H9 (cell line): ENCODE measurements at regions not wholly inside any gene's neighbourhood (a gene's known extent, or its start where the extent isn't known, plus 50 kb on each side); places are given as distances from the start of the nearest gene placed in this dataset.

Source experiments
- DNase-seq: peaks from one replicate; pipeline ENCODE4 v3.0.0-alpha.2; 2017
- H2AFZ ChIP-seq: one replicate; pipeline ENCODE4 v1.6.1; 2013; ENCODE audit warnings: mild to moderate bottlenecking, low read length, control low read depth, moderate library complexity
- H2AK5ac ChIP-seq: 2 replicates; pipeline ENCODE4 v1.6.1; 2013; ENCODE audit warnings: low read length, control low read depth, mixed read lengths; ENCODE audit not compliant: insufficient read length
- H2BK120ac ChIP-seq: one replicate; pipeline ENCODE4 v1.6.1; 2013; ENCODE audit warnings: low read depth, mild to moderate bottlenecking, low read length, control low read depth, inconsistent platforms; ENCODE audit not compliant: poor library complexity, severe bottlenecking
- H2BK12ac ChIP-seq: 2 replicates; pipeline ENCODE4 v1.6.1; 2013; ENCODE audit warnings: low read length, control low read depth, mixed read lengths, low read depth; ENCODE audit not compliant: insufficient read length
- H2BK15ac ChIP-seq: 2 replicates; pipeline ENCODE4 v1.6.1; 2013; ENCODE audit warnings: low read depth, low read length, control low read depth
- H2BK20ac ChIP-seq: one replicate; pipeline ENCODE4 v1.6.1; 2013; ENCODE audit warnings: low read depth, mild to moderate bottlenecking, low read length, control low read depth, inconsistent platforms; ENCODE audit not compliant: poor library complexity, severe bottlenecking
- H2BK5ac ChIP-seq: 2 replicates; pipeline ENCODE4 v1.6.1; 2013; ENCODE audit warnings: low read length, control low read depth, mixed read lengths; ENCODE audit not compliant: insufficient read length
- H3K14ac ChIP-seq: 2 replicates; pipeline ENCODE4 v1.6.1; 2013; ENCODE audit warnings: low read length, control low read depth; ENCODE audit not compliant: insufficient read depth
- H3K18ac ChIP-seq: 2 replicates; pipeline ENCODE4 v1.6.1; 2013; ENCODE audit warnings: low read depth, mild to moderate bottlenecking, mixed read lengths, low read length, control low read depth; ENCODE audit not compliant: insufficient read length
- H3K23ac ChIP-seq: 2 replicates; pipeline ENCODE4 v1.6.1; 2013; ENCODE audit warnings: low read length, control low read depth, mixed read lengths, low read depth; ENCODE audit not compliant: insufficient read length
- H3K23me2 ChIP-seq: 2 replicates; pipeline ENCODE4 v1.6.1; 2013; ENCODE audit warnings: low read depth, mild to moderate bottlenecking, mixed read lengths, low read length, control low read depth; ENCODE audit not compliant: insufficient read length, poor library complexity, severe bottlenecking
- H3K27ac ChIP-seq: 2 replicates; pipeline ENCODE4 v1.5.1; 2013; ENCODE audit warnings: low read length, control low read depth, mixed read lengths, low read depth; ENCODE audit not compliant: insufficient read length
- H3K27me3 ChIP-seq: 2 replicates; pipeline ENCODE4 v1.6.1; 2013; ENCODE audit warnings: low read length, control low read depth, inconsistent platforms; ENCODE audit not compliant: insufficient read depth
- H3K4ac ChIP-seq: 2 replicates; pipeline ENCODE4 v1.6.1; 2013; ENCODE audit warnings: low read depth, mild to moderate bottlenecking, control low read depth, inconsistent platforms, low read length, moderate library complexity
- H3K4me1 ChIP-seq: 2 replicates; pipeline ENCODE4 v1.6.1; 2013; ENCODE audit warnings: low read length, control low read depth, inconsistent platforms; ENCODE audit not compliant: insufficient read depth
- H3K4me2 ChIP-seq: 2 replicates; pipeline ENCODE4 v1.6.1; 2013; ENCODE audit warnings: low read length, control low read depth, mixed read lengths; ENCODE audit not compliant: insufficient read length, insufficient read depth
- H3K56ac ChIP-seq: 2 replicates; pipeline ENCODE4 v1.6.1; 2013; ENCODE audit warnings: low read depth, mild to moderate bottlenecking, mixed read lengths, low read length, control low read depth; ENCODE audit not compliant: insufficient read length
- H3K79me1 ChIP-seq: 2 replicates; pipeline ENCODE4 v1.6.1; 2013; ENCODE audit warnings: low read depth, mild to moderate bottlenecking, moderate library complexity, low read length, control low read depth, inconsistent platforms; ENCODE audit not compliant: insufficient read depth, poor library complexity, severe bottlenecking
- H3K79me2 ChIP-seq: 2 replicates; pipeline ENCODE4 v1.6.1; 2013; ENCODE audit warnings: low read length, control low read depth, inconsistent platforms; ENCODE audit not compliant: insufficient read depth
- H3K9ac ChIP-seq: 2 replicates; pipeline ENCODE4 v1.6.1; 2013; ENCODE audit warnings: low read length, control low read depth, mixed read lengths; ENCODE audit not compliant: insufficient read length; ENCODE audit errors: extremely low read depth
- H3K9me3 ChIP-seq: one replicate; pipeline ENCODE4 v1.6.1; 2013; ENCODE audit warnings: low read depth, low read length, inconsistent platforms; ENCODE audit not compliant: control insufficient read depth
- H3T11ph ChIP-seq: one replicate; pipeline ENCODE4 v1.6.1; 2013; ENCODE audit warnings: mild to moderate bottlenecking, low read length, control low read depth, inconsistent platforms
- H4K20me1 ChIP-seq: one replicate; pipeline ENCODE4 v1.6.1; 2013; ENCODE audit not compliant: control insufficient read depth, insufficient read length, insufficient read depth
- H4K5ac ChIP-seq: 2 replicates; pipeline ENCODE4 v1.6.1; 2013; ENCODE audit warnings: low read depth, mild to moderate bottlenecking, mixed read lengths, low read length, control low read depth; ENCODE audit not compliant: insufficient read length
- H4K8ac ChIP-seq: replicated peaks from 2 replicates; pipeline ENCODE4 v1.6.1; 2013; ENCODE audit warnings: low read length, control low read depth, mixed read lengths, low read depth; ENCODE audit not compliant: insufficient read length
- H4K91ac ChIP-seq: 2 replicates; pipeline ENCODE4 v1.6.1; 2013; ENCODE audit warnings: low read depth, mild to moderate bottlenecking, moderate library complexity, mixed read lengths, low read length, control low read depth; ENCODE audit not compliant: insufficient read length
- H3K27ac Mint-ChIP-seq, 3 experiments: 2 replicates in 2 of 3; 3 replicates in 1 of 3; pipeline ENCODE4 v1.8.0; 2020 to 2021; ENCODE audit warnings: mixed read lengths in 3 of 3, mild to moderate bottlenecking in 1 of 3, moderate library complexity in 1 of 3
- H3K27me3 Mint-ChIP-seq: 2 replicates; pipeline ENCODE4 v1.8.0; 2021; ENCODE audit warnings: low read depth, mild to moderate bottlenecking, moderate library complexity, mixed read lengths
- H3K36me3 Mint-ChIP-seq, 3 experiments: 2 replicates in 2 of 3; 3 replicates in 1 of 3; pipeline ENCODE4 v1.8.0; 2020 to 2021; ENCODE audit warnings: low read depth in 3 of 3, mixed read lengths in 3 of 3; ENCODE audit not compliant: insufficient read depth in 1 of 3
- H3K4me1 Mint-ChIP-seq, 2 experiments: 2 replicates each; pipeline ENCODE4 v1.8.0; 2020; ENCODE audit warnings: mixed read lengths in 2 of 2
- H3K4me3 Mint-ChIP-seq, 2 experiments: 2 replicates in 1 of 2; 3 replicates in 1 of 2; pipeline ENCODE4 v1.8.0; 2020 to 2021; ENCODE audit warnings: mild to moderate bottlenecking in 2 of 2, mixed read lengths in 2 of 2, moderate library complexity in 1 of 2
- H3K9me3 Mint-ChIP-seq, 2 experiments: 2 replicates in 1 of 2; 3 replicates in 1 of 2; pipeline ENCODE4 v1.8.0; 2020; ENCODE audit warnings: mild to moderate bottlenecking in 2 of 2, mixed read lengths in 2 of 2, moderate library complexity in 1 of 2
- CTCF ChIP-seq: fragments of 200-600 bp; sonication (generic); conservative IDR thresholded peaks from 3 replicates; pipeline ENCODE4 v1.8.0; 2021; ENCODE audit warnings: antibody characterized with exemption, mild to moderate bottlenecking
- WGBS: extraction: QIAGEN DNeasy Blood & Tissue Kit; methylation state at CpG from one replicate; pipeline ENCODE4 v1.1.7; 2013; ENCODE audit warnings: missing lambda C conversion rate, low lambda C conversion rate, mixed read lengths; ENCODE audit not compliant: insufficient read length; ENCODE audit errors: extremely low coverage; 5-methylcytosine and 5-hydroxymethylcytosine counted together

- Histone ChIP-seq H2BK20ac (no peak overlapping the region), H3T11ph (no peak overlapping the region), H3K9ac (no peak overlapping the region), H3K4me1 (no peaks in the 10 kb centered on the region; the same call in 1 of the 2 replicates), H2AK5ac (no peak overlapping the region), H3K56ac (no peak overlapping the region), H3K23me2 (no peaks in the 10 kb centered on the region), H4K91ac (no peak overlapping the region), H3K27ac (no peak overlapping the region), H2BK12ac (no peak overlapping the region), H2AFZ (no peak overlapping the region), H3K4ac (no peak overlapping the region), H3K9me3 (no peaks in the 10 kb centered on the region), H3K23ac (no peak overlapping the region), H3K27me3 (no peaks in the 10 kb centered on the region), H3K79me2 (no peaks in the 10 kb centered on the region), H3K18ac (no peak overlapping the region), H2BK15ac (no peak overlapping the region), H4K8ac (no peak overlapping the region), H4K5ac (no peak overlapping the region), H3K79me1 (no peaks in the 10 kb centered on the region), H3K4me2 (no peak overlapping the region), H2BK5ac (no peak overlapping the region), H3K14ac (no peak overlapping the region), H2BK120ac (no peak overlapping the region), H4K20me1 (no peaks in the 10 kb centered on the region)
- no CpG with 5 or more reads among the region's 6 CpGs for WGBS
- H3K4me3 Mint-ChIP-seq: no peak overlapping the region
- H3K27ac Mint-ChIP-seq: no peak overlapping the region
- no peak for TF ChIP-seq CTCF
- peaks cover 13 to 15% of the 10 kb centered on the region in 2 experiments for H3K4me1 Mint-ChIP-seq
- DNase-seq: no peak
- H3K36me3 Mint-ChIP-seq: peaks cover 0 to 3% (median 0%) of the 10 kb centered on the region in 3 experiments; a peak in 2 of 7 replicates
- H3K9me3 Mint-ChIP-seq: peaks cover 2 to 3% of the 10 kb centered on the region in 2 experiments; a peak in 2 of 5 replicates
- no peaks in the 10 kb centered on the region for H3K27me3 Mint-ChIP-seq
Measured at GRCh38 chr10:83367036-83367435, 772.3 kb upstream of the GHITM start.
